ENCODE measurements at regions not wholly inside any gene's neighbourhood (a gene's known extent, or its start where the extent isn't known, plus 50 kb on each side); places are given as distances from the start of the nearest gene placed in this dataset.

GRCh38 chr18:78242254-78242643, 737.4 kb upstream of the SALL3 start:
- no peak for DNase-seq (ENCODE audit: low read depth)
- TF ChIP-seq CTCF (IDR thresholded peaks at IDR 0.05; ENCODE audit: insufficient read depth, low read depth, low read length): no peak
- Histone ChIP-seq H3K36me3 (ENCODE audit: control insufficient read depth, insufficient read depth, low read length) (no peaks in the 10 kb centered on the region), H3K27me3 (ENCODE audit: control insufficient read depth, insufficient read depth, low read length) (no peaks in the 10 kb centered on the region), H3K4me3 (ENCODE audit: low read depth, low read length) (no peak overlapping the region)
- ChIA-PET CTCF (no interaction called here), POLR2A (no interaction called here)

- no peak for TF ChIP-seq CTCF (IDR thresholded peaks at IDR 0.05; ENCODE audit: insufficient read depth, low read depth, low read length)
- no peak for DNase-seq (ENCODE audit: low read depth)
- CTCF ChIA-PET: no interaction called here
- POLR2A ChIA-PET: no interaction called here
- Histone ChIP-seq H3K27me3 (ENCODE audit: control insufficient read depth, insufficient read depth, low read length) (no peaks in the 10 kb centered on the region), H3K36me3 (ENCODE audit: control insufficient read depth, insufficient read depth, low read length) (no peaks in the 10 kb centered on the region), H3K4me3 (ENCODE audit: low read depth, low read length) (no peak overlapping the region)
Measured at GRCh38 chr18:78242806-78243205, 736.8 kb upstream of the SALL3 start.

GRCh38 chr18:78244779-78245178, 734.8 kb upstream of the SALL3 start:
- CTCF ChIA-PET: no interaction called here
- POLR2A ChIA-PET: no interaction called here
- Histone ChIP-seq H3K36me3 (ENCODE audit: control insufficient read depth, insufficient read depth, low read length) (no peaks in the 10 kb centered on the region), H3K27me3 (ENCODE audit: control insufficient read depth, insufficient read depth, low read length) (no peaks in the 10 kb centered on the region), H3K4me3 (ENCODE audit: low read depth, low read length) (no peak overlapping the region)
- DNase-seq (ENCODE audit: low read depth): no peak
- TF ChIP-seq CTCF (IDR thresholded peaks at IDR 0.05; ENCODE audit: insufficient read depth, low read depth, low read length): no peak

GRCh38 chr18:78245451-78245850, 734.2 kb upstream of the SALL3 start:
- no peaks in the 10 kb centered on the region for H3K27me3 ChIP-seq (ENCODE audit: control insufficient read depth, insufficient read depth, low read length)
- no peak for TF ChIP-seq CTCF (IDR thresholded peaks at IDR 0.05; ENCODE audit: insufficient read depth, low read depth, low read length)
- no peaks in the 10 kb centered on the region for H3K36me3 ChIP-seq (ENCODE audit: control insufficient read depth, insufficient read depth, low read length)
- POLR2A ChIA-PET: no interaction called here
- H3K4me3 ChIP-seq (ENCODE audit: low read depth, low read length): no peak overlapping the region
- DNase-seq (ENCODE audit: low read depth): no peak
- CTCF ChIA-PET: no interaction called here

- ChIA-PET POLR2A (no interaction called here), CTCF (no interaction called here)
- no peaks in the 10 kb centered on the region for H3K36me3 ChIP-seq (ENCODE audit: control insufficient read depth, insufficient read depth, low read length)
- no peak for TF ChIP-seq CTCF (IDR thresholded peaks at IDR 0.05; ENCODE audit: insufficient read depth, low read depth, low read length)
- H3K27me3 ChIP-seq (ENCODE audit: control insufficient read depth, insufficient read depth, low read length): no peaks in the 10 kb centered on the region
- H3K4me3 ChIP-seq (ENCODE audit: low read depth, low read length): no peak overlapping the region
- no peak for DNase-seq (ENCODE audit: low read depth)
Measured at GRCh38 chr18:78246050-78246449, 733.6 kb upstream of the SALL3 start.
